ENCODE measurements at regions not wholly inside any gene's neighbourhood (a gene's known extent, or its start where the extent isn't known, plus 50 kb on each side); places are given as distances from the start of the nearest gene placed in this dataset.

- Histone ChIP-seq H3K27me3 (no peaks in the 10 kb centered on the region), H3K4me1 (no peaks in the 10 kb centered on the region), H3K27ac (no peak overlapping the region), H3K4me3 (no peak overlapping the region), H3K9me3 (no peaks in the 10 kb centered on the region), H3K36me3 (no peaks in the 10 kb centered on the region)
- ATAC-seq (no peak), DNase-seq (no peak)
- intact Hi-C loops (cut with DNase I) = no loop called here
- WGBS, 4 donors = 92 to 96% (median 92%) methylated on average over 2 of the region's 2 CpGs
- TF ChIP-seq CTCF (IDR thresholded peaks at IDR 0.05) = no peak
These were observed 229.4 kb downstream of the TPRG1 start for GRCh38 chr3:189401196-189401595.

- H3K9me3 ChIP-seq = no peaks in the 10 kb centered on the region
- H3K4me3 ChIP-seq = no peak overlapping the region
- intact Hi-C loops (cut with DNase I) = no loop called here
- ATAC-seq (no peak), DNase-seq (no peak)
- 72 to 77% (median 76%) methylated on average over 5 of the region's 5 CpGs for WGBS, 4 donors
- no peaks in the 10 kb centered on the region for H3K27me3 ChIP-seq
- H3K27ac ChIP-seq = no peak overlapping the region
- TF ChIP-seq POLR2A (IDR thresholded peaks at IDR 0.05) (no peak), CTCF (IDR thresholded peaks at IDR 0.05) (no peak)
- H3K36me3 ChIP-seq = no peaks in the 10 kb centered on the region
- no peaks in the 10 kb centered on the region for H3K4me1 ChIP-seq
These were observed 228.0 kb upstream of the TP63 start for GRCh38 chr3:189403194-189403593.

GRCh38 chr3:189404024-189404423, 227.2 kb upstream of the TP63 start:
- TF ChIP-seq POLR2A (IDR thresholded peaks at IDR 0.05) (no peak), CTCF (IDR thresholded peaks at IDR 0.05) (no peak)
- no peaks in the 10 kb centered on the region for H3K27me3 ChIP-seq
- no peak overlapping the region for H3K27ac ChIP-seq
- no peaks in the 10 kb centered on the region for H3K36me3 ChIP-seq
- no peaks in the 10 kb centered on the region for H3K4me1 ChIP-seq
- intact Hi-C loops (cut with DNase I) = no loop called here
- H3K9me3 ChIP-seq = no peaks in the 10 kb centered on the region
- no peak overlapping the region for H3K4me3 ChIP-seq
- ATAC-seq = no peak
- DNase-seq = no peak

- 77 to 88% (median 86%) methylated on average over 3 of the region's 3 CpGs for WGBS, 4 donors
- intact Hi-C loops (cut with DNase I) = no loop called here
- ATAC-seq (no peak), DNase-seq (no peak)
- Histone ChIP-seq H3K27me3 (no peaks in the 10 kb centered on the region), H3K27ac (no peak overlapping the region), H3K36me3 (no peaks in the 10 kb centered on the region), H3K9me3 (no peaks in the 10 kb centered on the region), H3K4me1 (no peaks in the 10 kb centered on the region), H3K4me3 (no peak overlapping the region)
- TF ChIP-seq CTCF (IDR thresholded peaks at IDR 0.05) (no peak), POLR2A (IDR thresholded peaks at IDR 0.05) (no peak)
These were observed 226.2 kb upstream of the TP63 start for GRCh38 chr3:189404797-189405484.

Measured in heart left ventricle (tissue), 16 donors.